ENCODE measurements at regions not wholly inside any gene's neighbourhood (a gene's known extent, or its start where the extent isn't known, plus 50 kb on each side); places are given as distances from the start of the nearest gene placed in this dataset.

DNA sequence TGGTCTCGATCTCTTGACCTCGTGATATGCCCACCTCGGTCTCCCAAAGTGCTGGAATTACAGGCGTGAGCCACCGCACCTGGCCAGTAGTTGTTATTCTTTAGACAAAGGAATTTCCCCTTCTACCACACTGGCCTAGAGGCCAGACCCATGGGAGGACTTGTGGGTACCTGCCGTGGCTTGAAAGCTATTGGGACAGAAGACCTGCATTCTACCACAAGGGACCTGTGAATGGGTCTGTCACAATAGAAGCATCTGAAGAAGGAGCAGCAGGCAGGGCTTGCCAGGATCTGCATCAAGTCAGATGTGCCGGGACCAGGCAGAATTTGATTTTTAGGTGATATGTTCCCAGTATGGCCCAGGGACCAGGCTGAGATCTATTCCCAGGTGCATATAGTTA is 356.9 kb downstream of the FGFR2 start:
- H3K27me3 Mint-ChIP-seq (ENCODE audit: low read depth), result peaks cover 11% of the 10 kb centered on the region
- no peak overlapping the region for H3K27ac Mint-ChIP-seq
- no peak overlapping the region for H3K4me3 Mint-ChIP-seq
- H3K36me3 Mint-ChIP-seq (ENCODE audit: low read depth), result no peaks in the 10 kb centered on the region
- H3K4me1 Mint-ChIP-seq, result peaks cover 40% of the 10 kb centered on the region
- TF ChIP-seq, protein P1, sequence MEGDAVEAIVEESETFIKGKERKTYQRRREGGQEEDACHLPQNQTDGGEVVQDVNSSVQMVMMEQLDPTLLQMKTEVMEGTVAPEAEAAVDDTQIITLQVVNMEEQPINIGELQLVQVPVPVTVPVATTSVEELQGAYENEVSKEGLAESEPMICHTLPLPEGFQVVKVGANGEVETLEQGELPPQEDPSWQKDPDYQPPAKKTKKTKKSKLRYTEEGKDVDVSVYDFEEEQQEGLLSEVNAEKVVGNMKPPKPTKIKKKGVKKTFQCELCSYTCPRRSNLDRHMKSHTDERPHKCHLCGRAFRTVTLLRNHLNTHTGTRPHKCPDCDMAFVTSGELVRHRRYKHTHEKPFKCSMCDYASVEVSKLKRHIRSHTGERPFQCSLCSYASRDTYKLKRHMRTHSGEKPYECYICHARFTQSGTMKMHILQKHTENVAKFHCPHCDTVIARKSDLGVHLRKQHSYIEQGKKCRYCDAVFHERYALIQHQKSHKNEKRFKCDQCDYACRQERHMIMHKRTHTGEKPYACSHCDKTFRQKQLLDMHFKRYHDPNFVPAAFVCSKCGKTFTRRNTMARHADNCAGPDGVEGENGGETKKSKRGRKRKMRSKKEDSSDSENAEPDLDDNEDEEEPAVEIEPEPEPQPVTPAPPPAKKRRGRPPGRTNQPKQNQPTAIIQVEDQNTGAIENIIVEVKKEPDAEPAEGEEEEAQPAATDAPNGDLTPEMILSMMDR (IDR thresholded peaks at IDR 0.05; ENCODE audit: unreplicated experiment in 3 of 3), result no peak
- peaks cover 5% of the 10 kb centered on the region for H3K9me3 Mint-ChIP-seq

DNA sequence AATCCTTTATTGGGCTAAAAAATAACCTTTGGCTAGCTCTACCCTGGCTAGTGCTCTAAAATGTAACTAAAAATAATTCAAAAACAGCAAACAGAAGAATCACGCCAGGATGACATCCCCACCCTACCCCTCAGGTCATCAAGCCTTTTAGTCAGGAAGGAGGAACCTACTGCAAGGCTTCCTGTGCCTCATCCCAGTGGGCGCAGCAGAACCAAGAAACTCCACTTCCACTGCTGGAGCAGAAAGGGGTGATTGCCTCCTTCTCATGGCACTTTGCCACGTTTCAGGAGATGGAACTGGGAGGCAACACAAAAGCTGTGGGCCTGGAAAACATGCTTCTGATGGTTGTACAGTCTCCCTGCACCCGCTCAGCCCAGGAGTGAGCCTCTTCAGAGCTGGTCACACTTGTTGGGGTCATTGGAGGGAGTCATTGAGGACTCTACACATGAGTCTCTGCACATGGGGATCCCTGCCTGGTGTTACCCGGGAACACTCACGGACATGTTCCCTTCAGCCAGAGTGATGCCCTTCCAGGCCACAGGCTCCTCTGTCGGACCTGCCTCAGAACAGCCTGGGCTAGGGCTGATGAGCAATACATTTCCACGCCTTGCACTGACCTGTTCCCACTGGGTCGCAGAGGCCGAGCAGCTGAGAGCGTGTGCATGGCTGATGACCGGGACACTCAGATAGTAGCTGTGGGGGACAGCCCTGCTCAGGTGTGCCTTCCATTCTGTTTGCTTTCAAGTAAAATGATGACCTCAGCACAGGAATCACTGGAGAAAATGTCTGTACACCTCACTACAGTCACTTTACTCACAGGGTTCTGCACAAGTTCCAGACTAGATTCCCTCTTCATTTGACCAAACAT is 355.3 kb downstream of the FGFR2 start:
- H3K27ac Mint-ChIP-seq, result peak overlapping the region; percentile 93 to 98 (median 96)

DNA sequence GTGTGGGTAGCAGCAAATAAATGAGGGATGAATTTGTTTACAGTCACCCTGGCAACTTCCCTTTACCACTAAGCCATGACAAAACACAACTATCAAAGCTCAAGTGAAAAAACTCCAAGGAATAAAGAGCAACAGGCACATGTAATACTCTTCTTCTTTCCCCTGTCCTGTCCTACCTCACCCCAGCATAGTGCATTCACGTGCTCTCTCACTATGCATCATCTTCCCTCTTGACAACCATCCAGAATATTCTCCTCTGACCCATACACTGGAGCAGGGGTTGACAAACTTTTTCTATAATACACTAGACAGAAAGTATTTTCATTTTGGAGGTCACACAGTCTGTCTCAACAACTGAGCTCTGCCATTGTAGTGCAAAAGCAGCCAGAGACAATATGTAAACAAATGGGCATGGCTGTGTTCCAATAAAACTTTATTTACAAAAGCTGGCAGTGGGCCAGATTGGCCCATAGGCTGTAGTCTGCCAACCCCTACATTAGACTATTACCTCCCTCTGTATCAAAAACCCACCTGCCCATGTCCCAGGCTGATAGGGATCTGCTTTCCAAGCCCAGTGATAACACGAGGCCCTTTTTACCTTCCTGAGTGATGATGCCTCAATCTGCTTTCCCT is 354.5 kb downstream of the FGFR2 start:
- peaks cover 11% of the 10 kb centered on the region for H3K27me3 Mint-ChIP-seq (ENCODE audit: low read depth)
- H3K4me1 Mint-ChIP-seq, result peaks cover 49% of the 10 kb centered on the region
- H3K27ac Mint-ChIP-seq, result peak overlapping the region; percentile 93 to 98 (median 96)
- TF ChIP-seq, protein P1 (IDR thresholded peaks at IDR 0.05; ENCODE audit: unreplicated experiment in 3 of 3), result no peak
- no peaks in the 10 kb centered on the region for H3K36me3 Mint-ChIP-seq (ENCODE audit: low read depth)
- no peak overlapping the region for H3K4me3 Mint-ChIP-seq
- H3K9me3 Mint-ChIP-seq, result no peaks in the 10 kb centered on the region

More for the DNA sequence above, 355.3 kb downstream of the FGFR2 start:
- no peaks in the 10 kb centered on the region for H3K9me3 Mint-ChIP-seq
- peaks cover 11% of the 10 kb centered on the region for H3K27me3 Mint-ChIP-seq (ENCODE audit: low read depth)
- TF ChIP-seq, protein P1 (IDR thresholded peaks at IDR 0.05; ENCODE audit: unreplicated experiment in 3 of 3), result no peak
- H3K4me3 Mint-ChIP-seq, result no peak overlapping the region
- peaks cover 47% of the 10 kb centered on the region for H3K4me1 Mint-ChIP-seq
- no peaks in the 10 kb centered on the region for H3K36me3 Mint-ChIP-seq (ENCODE audit: low read depth)

DNA sequence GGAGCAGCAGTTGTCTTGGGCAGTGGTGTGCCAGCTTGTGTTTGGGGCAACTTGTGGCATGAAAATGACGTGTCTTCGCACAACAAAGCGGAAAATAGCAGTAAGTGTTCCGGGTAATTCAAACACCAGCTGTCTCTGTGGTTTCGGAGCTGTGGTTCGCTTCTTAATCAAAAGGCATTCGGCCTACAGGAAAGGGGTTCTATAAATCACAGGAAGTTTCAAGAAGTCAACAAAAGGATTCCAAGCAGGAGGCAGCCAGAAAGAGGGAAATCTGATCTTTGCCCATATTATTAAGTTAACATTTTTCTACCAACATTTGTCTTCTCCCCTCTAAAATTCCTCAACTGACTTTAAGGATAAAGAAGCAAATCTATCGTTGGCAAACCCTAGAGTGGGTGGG is 353.4 kb downstream of the FGFR2 start:
- Mint-ChIP-seq H3K9me3 (no peaks in the 10 kb centered on the region), H3K27ac (peak overlapping the region; percentile 93 to 98 (median 96)), H3K36me3 (ENCODE audit: low read depth) (no peaks in the 10 kb centered on the region), H3K4me3 (peak overlapping the region in 2 of 3 experiments; percentile 9 to 57), H3K4me1 (peaks cover 43% of the 10 kb centered on the region), H3K27me3 (ENCODE audit: low read depth) (peaks cover 11% of the 10 kb centered on the region)
- TF ChIP-seq, protein P1 (IDR thresholded peaks at IDR 0.05; ENCODE audit: unreplicated experiment in 3 of 3), result no peak

DNA sequence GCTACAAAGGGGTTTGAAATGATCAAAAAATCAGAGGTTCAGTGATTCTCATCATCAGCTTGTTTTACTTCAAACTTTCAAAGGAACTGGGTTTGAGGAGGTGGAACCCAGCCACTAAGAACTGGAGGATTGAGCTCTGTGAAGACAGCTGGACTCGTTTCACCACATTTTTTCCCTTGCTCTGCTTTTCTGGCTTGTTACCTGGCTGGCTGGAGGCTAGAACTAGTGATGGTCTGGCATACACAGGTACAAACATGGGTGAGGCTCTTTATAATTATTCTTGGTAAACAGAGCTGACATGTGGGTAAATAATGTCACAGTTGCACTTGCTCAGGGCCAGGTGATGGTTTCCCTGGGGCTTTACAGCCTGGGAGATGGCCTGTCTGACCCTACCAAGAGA is 352.5 kb downstream of the FGFR2 start:
- H3K4me3 Mint-ChIP-seq, result no peak overlapping the region
- peaks cover 11% of the 10 kb centered on the region for H3K27me3 Mint-ChIP-seq (ENCODE audit: low read depth)
- H3K36me3 Mint-ChIP-seq (ENCODE audit: low read depth), result no peaks in the 10 kb centered on the region
- peak overlapping the region; percentile 93 to 98 (median 96) for H3K27ac Mint-ChIP-seq
- no peaks in the 10 kb centered on the region for H3K9me3 Mint-ChIP-seq
- TF ChIP-seq, protein P1 (IDR thresholded peaks at IDR 0.05; ENCODE audit: unreplicated experiment in 3 of 3), result no peak
- peaks cover 37% of the 10 kb centered on the region for H3K4me1 Mint-ChIP-seq

All from nephron (organoid).